ENCODE measurements at regions not wholly inside any gene's neighbourhood (a gene's known extent, or its start where the extent isn't known, plus 50 kb on each side); places are given as distances from the start of the nearest gene placed in this dataset.
"Not testable (repeated sequence)": the region's sequence is repeated elsewhere in the genome, so short reads cannot be mapped to it uniquely, and the experiment has no call there.

DNA sequence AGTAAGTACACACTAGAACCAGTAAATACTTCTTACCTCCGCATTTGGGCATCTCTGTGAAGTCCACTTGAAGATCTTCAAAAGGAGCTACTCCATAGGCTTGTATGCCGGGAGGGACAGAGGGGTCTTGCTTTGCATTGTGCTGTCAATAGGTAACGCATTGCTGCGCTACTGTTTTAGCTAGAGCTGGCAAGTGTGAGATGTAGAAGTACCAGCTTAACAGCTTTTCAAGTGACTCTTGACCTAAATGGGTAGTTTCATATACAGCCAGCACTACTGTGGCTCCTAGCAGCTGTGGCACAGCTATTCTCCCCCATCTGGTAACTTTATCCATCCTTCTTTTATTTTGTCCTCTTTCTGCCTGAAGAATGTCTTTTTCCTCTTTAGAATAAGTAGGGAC lies 205.3 kb upstream of the KLF8 start:
- H3K27me3 Mint-ChIP-seq, result no peaks in the 10 kb centered on the region
- H3K36me3 Mint-ChIP-seq (ENCODE audit: insufficient read depth), result peaks cover 4% of the 10 kb centered on the region
- TF ChIP-seq CTCF (IDR thresholded peaks at IDR 0.05; ENCODE audit: unreplicated experiment), result no peak
- H3K9me3 Mint-ChIP-seq (ENCODE audit: low read depth), result peaks cover 20% of the 10 kb centered on the region
- no peak overlapping the region for H3K27ac Mint-ChIP-seq
- no peak for DNase-seq (ENCODE audit: low spot score, unreplicated experiment)
- H3K4me3 Mint-ChIP-seq (ENCODE audit: low read depth), result no peak overlapping the region
- no peaks in the 10 kb centered on the region for H3K4me1 Mint-ChIP-seq (ENCODE audit: low read depth)

DNA sequence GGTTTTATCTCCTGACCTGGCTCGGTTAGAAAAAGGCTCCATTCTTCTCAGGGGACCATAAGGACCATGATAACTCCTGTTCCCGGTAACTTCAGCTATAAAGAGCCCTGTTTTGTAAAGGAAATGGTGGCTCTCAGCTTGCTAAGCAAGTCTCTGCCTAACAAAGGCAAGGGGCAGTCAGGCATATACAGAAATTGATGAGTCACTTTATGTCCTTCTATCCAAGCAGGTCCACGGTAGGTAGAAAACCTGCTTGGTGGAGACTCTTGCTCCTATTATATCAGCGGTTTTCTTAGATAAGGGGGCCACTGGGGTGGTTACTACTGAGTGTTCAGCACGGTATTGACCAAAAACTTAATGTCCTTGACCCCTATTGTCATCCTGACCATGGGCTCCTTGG lies 203.0 kb upstream of the KLF8 start:
- TF ChIP-seq CTCF (IDR thresholded peaks at IDR 0.05; ENCODE audit: unreplicated experiment), result no peak
- H3K4me1 Mint-ChIP-seq (ENCODE audit: low read depth), result no peaks in the 10 kb centered on the region
- peaks cover 30% of the 10 kb centered on the region for H3K9me3 Mint-ChIP-seq (ENCODE audit: low read depth)
- no peak for DNase-seq (ENCODE audit: low spot score, unreplicated experiment)
- no peaks in the 10 kb centered on the region for H3K27me3 Mint-ChIP-seq
- no peak overlapping the region for H3K27ac Mint-ChIP-seq
- H3K36me3 Mint-ChIP-seq (ENCODE audit: insufficient read depth), result peaks cover 4% of the 10 kb centered on the region
- no peak overlapping the region for H3K4me3 Mint-ChIP-seq (ENCODE audit: low read depth)

DNA sequence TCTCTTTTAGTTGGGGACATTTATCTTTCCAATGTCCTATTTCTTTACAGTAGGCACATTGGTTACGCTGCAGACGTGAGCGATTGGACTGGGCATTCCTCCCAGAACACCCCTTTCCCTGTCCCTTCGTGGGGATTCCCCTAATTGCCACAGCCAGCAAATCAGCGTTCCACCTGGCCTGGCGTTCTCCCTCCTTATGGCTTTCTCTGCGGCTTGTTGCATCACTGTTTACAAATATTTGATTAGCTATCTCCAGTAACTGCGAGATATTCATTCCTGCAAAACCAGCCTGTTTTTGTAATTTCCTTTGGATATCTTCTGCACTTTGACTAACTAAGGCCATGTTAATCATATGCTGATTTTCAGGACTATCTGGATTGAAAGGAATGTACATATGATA lies 202.5 kb upstream of the KLF8 start:
- no peak overlapping the region for H3K27ac Mint-ChIP-seq
- H3K36me3 Mint-ChIP-seq (ENCODE audit: insufficient read depth), result peaks cover 4% of the 10 kb centered on the region
- H3K4me1 Mint-ChIP-seq (ENCODE audit: low read depth), result no peaks in the 10 kb centered on the region
- H3K4me3 Mint-ChIP-seq (ENCODE audit: low read depth), result no peak overlapping the region
- H3K9me3 Mint-ChIP-seq (ENCODE audit: low read depth), result peaks cover 30% of the 10 kb centered on the region
- no peaks in the 10 kb centered on the region for H3K27me3 Mint-ChIP-seq
- TF ChIP-seq CTCF (IDR thresholded peaks at IDR 0.05; ENCODE audit: unreplicated experiment), result no peak
- no peak for DNase-seq (ENCODE audit: low spot score, unreplicated experiment)

GRCh38 chrX:56031409-56031808 lies 200.7 kb upstream of the KLF8 start:
- Mint-ChIP-seq H3K27me3 (no peaks in the 10 kb centered on the region), H3K27ac (no peak overlapping the region), H3K4me1 (ENCODE audit: low read depth) (no peaks in the 10 kb centered on the region), H3K9me3 (ENCODE audit: low read depth) (peaks cover 32% of the 10 kb centered on the region), H3K36me3 (ENCODE audit: insufficient read depth) (peaks cover 9% of the 10 kb centered on the region), H3K4me3 (ENCODE audit: low read depth) (no peak overlapping the region)
- no peak for TF ChIP-seq CTCF (IDR thresholded peaks at IDR 0.05; ENCODE audit: unreplicated experiment)
- no peak for DNase-seq (ENCODE audit: low spot score, unreplicated experiment)

GRCh38 chrX:56033495-56034180 lies 198.5 kb upstream of the KLF8 start:
- Mint-ChIP-seq H3K4me1 (ENCODE audit: low read depth) (no peaks in the 10 kb centered on the region), H3K36me3 (ENCODE audit: insufficient read depth) (peaks cover 9% of the 10 kb centered on the region), H3K9me3 (ENCODE audit: low read depth) (peaks cover 40% of the 10 kb centered on the region), H3K4me3 (ENCODE audit: low read depth) (no peak overlapping the region), H3K27me3 (no peaks in the 10 kb centered on the region), H3K27ac (no peak overlapping the region)
- no peak for TF ChIP-seq CTCF (IDR thresholded peaks at IDR 0.05; ENCODE audit: unreplicated experiment)
- DNase-seq (ENCODE audit: low spot score, unreplicated experiment), result no peak

DNA sequence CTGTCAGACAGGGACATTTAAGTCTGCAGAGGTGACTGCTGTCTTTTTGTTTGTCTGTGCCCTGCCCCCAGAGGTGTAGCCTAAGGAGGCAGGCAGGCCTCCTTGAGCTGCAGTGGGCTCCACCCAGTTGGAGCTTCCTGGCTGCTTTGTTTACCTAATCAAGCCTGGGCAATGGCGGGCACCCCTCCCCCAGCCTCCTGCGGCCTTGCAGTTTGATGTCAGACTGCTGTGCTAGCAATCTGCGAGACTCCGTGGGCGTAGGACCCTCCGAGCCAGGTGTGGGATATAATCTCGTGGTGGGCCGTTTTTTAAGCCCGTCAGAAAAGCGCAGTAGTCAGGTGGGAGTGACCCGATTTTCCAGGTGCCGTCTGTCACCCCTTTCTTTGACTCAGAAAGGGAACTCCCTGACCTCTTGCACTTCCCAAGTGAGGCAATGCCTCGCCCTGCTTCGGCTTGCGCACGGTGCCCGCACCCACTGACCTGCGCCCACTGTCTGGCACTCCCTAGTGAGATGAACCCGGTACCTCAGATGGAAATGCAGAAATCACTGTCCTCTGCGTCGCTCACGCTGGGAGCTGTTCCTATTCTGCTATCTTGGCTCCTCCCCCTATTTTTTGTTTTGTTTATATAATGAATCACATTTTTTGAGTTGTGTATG lies 179.4 kb upstream of the KLF8 start:
- Mint-ChIP-seq H3K9me3 (ENCODE audit: low read depth) (peaks cover 47% of the 10 kb centered on the region), H3K36me3 (ENCODE audit: insufficient read depth) (peaks cover 13% of the 10 kb centered on the region)
- not testable (repeated sequence) for H3K27ac Mint-ChIP-seq; H3K4me3 Mint-ChIP-seq (ENCODE audit: low read depth); H3K4me1 Mint-ChIP-seq (ENCODE audit: low read depth); H3K27me3 Mint-ChIP-seq; DNase-seq (ENCODE audit: low spot score, unreplicated experiment)
